NCI-H1417 (cell line): ENCODE measurements at regions not wholly inside any gene's neighbourhood (a gene's known extent, or its start where the extent isn't known, plus 50 kb on each side); places are given as distances from the start of the nearest gene placed in this dataset.
"Not testable (repeated sequence)": the region's sequence is repeated elsewhere in the genome, so short reads cannot be mapped to it uniquely, and the experiment has no call there.

Experiments used
- DNase-seq, 3 experiments: peaks; one replicate each; lab custom pipeline; 2025; lab: John Stamatoyannopoulos, UW

- DNase-seq: no peak
Observed at GRCh38 chr2:184201246-184201645, 397.1 kb upstream of the ZNF804A start.

- DNase-seq: no peak
Observed at GRCh38 chr2:184203661-184204060, 394.7 kb upstream of the ZNF804A start.

GRCh38 chr2:184205048-184205596 is 393.2 kb upstream of the ZNF804A start:
- DNase-seq: no peak

GRCh38 chr2:184206045-184206444 is 392.3 kb upstream of the ZNF804A start:
- no peak for DNase-seq

- DNase-seq: no peak
Observed at GRCh38 chr2:184210329-184210728, 388.0 kb upstream of the ZNF804A start.

- DNase-seq: no peak
Observed at GRCh38 chr2:184215745-184216144, 382.6 kb upstream of the ZNF804A start.

- no peak for DNase-seq
Observed at GRCh38 chr2:184256611-184257010, 341.7 kb upstream of the ZNF804A start.

- no peak for DNase-seq
Observed at GRCh38 chr2:184261331-184261730, 337.0 kb upstream of the ZNF804A start.

GRCh38 chr2:184261818-184262217 is 336.5 kb upstream of the ZNF804A start:
- DNase-seq: no peak

GRCh38 chr2:184268900-184269477 is 329.3 kb upstream of the ZNF804A start:
- DNase-seq: no peak

GRCh38 chr2:184270660-184271059 is 327.7 kb upstream of the ZNF804A start:
- no peak for DNase-seq

- DNase-seq: peak in 1 of 3 experiments; percentile 54
Observed at GRCh38 chr2:184272056-184272455, 326.3 kb upstream of the ZNF804A start.

- DNase-seq: no peak
Observed at GRCh38 chr2:184294831-184295230, 303.5 kb upstream of the ZNF804A start.

GRCh38 chr2:184297085-184297484 is 301.2 kb upstream of the ZNF804A start:
- DNase-seq: no peak

- DNase-seq: no peak
Observed at GRCh38 chr2:184302506-184302905, 295.8 kb upstream of the ZNF804A start.

GRCh38 chr2:184304006-184304405 is 294.3 kb upstream of the ZNF804A start:
- no peak for DNase-seq

- DNase-seq: peak in 2 of 3 experiments; percentile 15 to 36
Observed at GRCh38 chr2:184305105-184305504, 293.2 kb upstream of the ZNF804A start.

GRCh38 chr2:184308706-184309105 is 289.6 kb upstream of the ZNF804A start:
- DNase-seq: no peak

- DNase-seq: no peak
Observed at GRCh38 chr2:184312970-184313369, 285.4 kb upstream of the ZNF804A start.

GRCh38 chr2:184314829-184315228 is 283.5 kb upstream of the ZNF804A start:
- DNase-seq: no peak

- DNase-seq: no peak
Observed at GRCh38 chr2:184316921-184317320, 281.4 kb upstream of the ZNF804A start.

GRCh38 chr2:184322615-184323014 is 275.7 kb upstream of the ZNF804A start:
- no peak for DNase-seq

- DNase-seq: no peak
Observed at GRCh38 chr2:184326066-184326465, 272.3 kb upstream of the ZNF804A start.

- DNase-seq: not testable (repeated sequence)
Observed at GRCh38 chr2:184327805-184328204, 270.5 kb upstream of the ZNF804A start.
